SK-N-SH (cell line): ENCODE measurements at regions not wholly inside any gene's neighbourhood (a gene's known extent, or its start where the extent isn't known, plus 50 kb on each side); places are given as distances from the start of the nearest gene placed in this dataset.

ENCODE experiments used
- CTCF ChIA-PET: fragments of 300-600, 350-600 bp; formaldehyde crosslinking; extraction: SDS; loops from one replicate; lab custom pipeline; 2021; lab: Yijun Ruan, JAX
- POLR2A ChIA-PET: fragments of 350-600 bp; sonication (Branson Sonifier 250); formaldehyde crosslinking; extraction: SDS; loops from one replicate; lab custom pipeline; 2020; ENCODE audit warnings: antibody characterized with exemption, inconsistent platforms; lab: Yijun Ruan, JAX
- DNase-seq: peaks from one replicate; pipeline ENCODE4 v3.0.0; 2012
- H2AFZ ChIP-seq: fragments of 200-600 bp; sonication (generic); 2 replicates; pipeline ENCODE4 v1.8.1; 2016; ENCODE audit warnings: antibody characterized with exemption, mild to moderate bottlenecking, low read depth
- H3F3A ChIP-seq: fragments of 200-600 bp; sonication (generic); replicated peaks from 2 replicates; pipeline ENCODE3; 2016; ENCODE audit warnings: antibody characterized with exemption, mild to moderate bottlenecking; ENCODE audit not compliant: insufficient read depth
- H3K27ac ChIP-seq, 2 experiments: fragments of 200-500 bp in 1 of 2; fragments of 200-600 bp in 1 of 2; sonication (Bioruptor generic) in 1 of 2; sonication (generic), shearing (Covaris generic) in 1 of 2; 2 replicates each; pipeline versions ENCODE4 v1.5.1 to v1.6.1; 2014 to 2016; ENCODE audit warnings: low read depth in 2 of 2, inconsistent platforms in 1 of 2, low read length in 1 of 2, mild to moderate bottlenecking in 1 of 2, mixed read lengths in 1 of 2
- H3K27me3 ChIP-seq: fragments of 200-600 bp; sonication (generic), shearing (Covaris generic); 2 replicates; pipeline ENCODE4 v1.6.1; 2016; ENCODE audit warnings: mixed run types; ENCODE audit not compliant: insufficient read depth
- H3K36me3 ChIP-seq, 2 experiments: fragments of 200-500 bp in 1 of 2; fragments of 200-600 bp in 1 of 2; sonication (Bioruptor generic) in 1 of 2; sonication (generic) in 1 of 2; replicated peaks in 1 of 2; 2 replicates each; pipeline versions ENCODE3 to v1.5.1; 2014 to 2016; ENCODE audit warnings: low read length in 1 of 2, mild to moderate bottlenecking in 1 of 2; ENCODE audit not compliant: insufficient read depth in 2 of 2, control insufficient read depth in 1 of 2
- H3K4me1 ChIP-seq, 2 experiments: fragments of 200-500 bp in 1 of 2; fragments of 200-600 bp in 1 of 2; sonication (Bioruptor generic) in 1 of 2; sonication (generic), shearing (Covaris generic) in 1 of 2; 2 replicates each; pipeline versions ENCODE4 v1.5.1 to v1.6.1; 2014 to 2016; ENCODE audit warnings: low read depth in 1 of 2, low read length in 1 of 2, mixed run types in 1 of 2; ENCODE audit not compliant: insufficient read depth in 2 of 2, control insufficient read depth in 1 of 2
- H3K4me2 ChIP-seq: fragments of 200-600 bp; sonication (generic), shearing (Covaris generic); 2 replicates; pipeline ENCODE4 v1.6.1; 2017; ENCODE audit warnings: mixed run types
- H3K4me3 ChIP-seq, 2 experiments: fragments of 200-500 bp in 1 of 2; fragments of 200-600 bp in 1 of 2; sonication (Bioruptor generic) in 1 of 2; sonication (generic), shearing (Covaris generic) in 1 of 2; 2 replicates each; pipeline versions ENCODE4 v1.5.1 to v1.8.1; 2014 to 2016; ENCODE audit warnings: low read depth in 2 of 2, inconsistent platforms in 1 of 2, low read length in 1 of 2, mild to moderate bottlenecking in 1 of 2, mixed read lengths in 1 of 2, moderate library complexity in 1 of 2
- H3K79me2 ChIP-seq: fragments of 200-600 bp; sonication (generic); 2 replicates; pipeline ENCODE4 v1.8.1; 2017; ENCODE audit warnings: mild to moderate bottlenecking; ENCODE audit not compliant: insufficient read depth
- H3K9ac ChIP-seq: fragments of 200-600 bp; sonication (generic); 2 replicates; pipeline ENCODE4 v1.6.1; 2017; ENCODE audit warnings: mixed run types
- H3K9me2 ChIP-seq: fragments of 200-600 bp; sonication (generic); 2 replicates; pipeline ENCODE4 v1.6.1; 2017; ENCODE audit warnings: mixed run types
- H3K9me3 ChIP-seq: fragments of 200-600 bp; sonication (generic); 2 replicates; pipeline ENCODE4 v1.6.1; 2017; ENCODE audit warnings: mixed run types, mild to moderate bottlenecking, moderate library complexity
- H4K20me1 ChIP-seq: fragments of 200-600 bp; sonication (generic); 2 replicates; pipeline ENCODE4 v1.6.1; 2017; ENCODE audit warnings: mild to moderate bottlenecking, mixed run types; ENCODE audit not compliant: insufficient read depth
- ELF1 ChIP-seq: IDR thresholded peaks from 2 replicates; pipeline ENCODE4 v1.4.0; 2012
- EZH2phosphoT487 ChIP-seq: fragments of 200-600 bp; sonication (generic); IDR thresholded peaks from 2 replicates; pipeline ENCODE4 v1.6.1; 2017; ENCODE audit warnings: low read depth, mixed run types, mild to moderate bottlenecking, antibody characterized with exemption, moderate library complexity, borderline replicate concordance
- FOSL2 ChIP-seq: IDR thresholded peaks from 2 replicates; pipeline ENCODE4 v1.4.0; 2012; ENCODE audit warnings: low read depth, mild to moderate bottlenecking, moderate library complexity, borderline replicate concordance
- FOXJ3 ChIP-seq: sonication (generic); formaldehyde crosslinking; IDR thresholded peaks from 2 replicates; pipeline ENCODE4 v1.5.1; 2020; ENCODE audit warnings: mild to moderate bottlenecking, missing genetic modification reagents
- FOXM1 ChIP-seq: IDR thresholded peaks from 2 replicates; pipeline ENCODE4 v1.4.0; 2012; ENCODE audit warnings: low read depth, mild to moderate bottlenecking
- GABPA ChIP-seq: IDR thresholded peaks from 2 replicates; pipeline ENCODE4 v1.4.0; 2012; ENCODE audit warnings: low read depth, mild to moderate bottlenecking
- GATA2 ChIP-seq: sonication (generic); formaldehyde crosslinking; IDR thresholded peaks from 2 replicates; pipeline ENCODE4 v1.5.0; 2020; ENCODE audit warnings: mild to moderate bottlenecking, missing genetic modification reagents
- JUND ChIP-seq: IDR thresholded peaks from 2 replicates; pipeline ENCODE4 v1.4.0; 2012
- MEF2A ChIP-seq: IDR thresholded peaks from 2 replicates; pipeline ENCODE4 v1.4.0; 2012; ENCODE audit warnings: low read depth, borderline replicate concordance
- MXI1 ChIP-seq: IDR thresholded peaks from 2 replicates; pipeline ENCODE4 v1.6.1; 2012; ENCODE audit warnings: mild to moderate bottlenecking, low read depth, low read length, improper control_type of control experiment
- NFIC ChIP-seq: IDR thresholded peaks from 2 replicates; pipeline ENCODE4 v1.4.0; 2012; ENCODE audit warnings: borderline replicate concordance
- RAD21 ChIP-seq: IDR thresholded peaks from 2 replicates; pipeline ENCODE4 v1.6.1; 2012; ENCODE audit warnings: mild to moderate bottlenecking, low read length
- RXRA ChIP-seq: IDR thresholded peaks from 2 replicates; pipeline ENCODE4 v1.4.0; 2012; ENCODE audit warnings: low read depth, mild to moderate bottlenecking, borderline replicate concordance
- SIN3A ChIP-seq: IDR thresholded peaks from 2 replicates; pipeline ENCODE4 v1.6.1; 2012; ENCODE audit warnings: low read depth, mild to moderate bottlenecking, low read length, moderate library complexity, borderline replicate concordance
- SMC3 ChIP-seq: IDR thresholded peaks from 2 replicates; pipeline ENCODE4 v1.6.1; 2012; ENCODE audit warnings: low read depth, low read length, improper control_type of control experiment
- TAF1 ChIP-seq: IDR thresholded peaks from 2 replicates; pipeline ENCODE4 v1.6.1; 2012; ENCODE audit warnings: low read depth, mild to moderate bottlenecking, low read length, moderate library complexity, borderline replicate concordance
- TCF12 ChIP-seq: IDR thresholded peaks from 2 replicates; pipeline ENCODE4 v1.4.0; 2012
- TEAD4 ChIP-seq: IDR thresholded peaks from 2 replicates; pipeline ENCODE4 v1.4.0; 2012; ENCODE audit warnings: mild to moderate bottlenecking, borderline replicate concordance; ENCODE audit not compliant: insufficient read depth
- WGBS: methylation state at CpG from one replicate; pipeline ENCODE4 v1.1.6; 2017; ENCODE audit warnings: low lambda C conversion rate; 5-methylcytosine and 5-hydroxymethylcytosine counted together
- TF ChIP-seq, protein P1 (sequence below): fragments of 200-600 bp; sonication (generic); IDR thresholded peaks from 2 replicates; pipeline ENCODE4 v1.6.1; 2017; ENCODE audit warnings: antibody characterized with exemption, mild to moderate bottlenecking, moderate library complexity
- TF ChIP-seq, protein P2 (sequence below): IDR thresholded peaks from 2 replicates; pipeline ENCODE4 v1.4.0; 2012; ENCODE audit warnings: low read depth
- TF ChIP-seq, protein P3 (sequence below): fragments of 150-350 bp; IDR thresholded peaks from 2 replicates; pipeline ENCODE4 v1.6.1; 2016; ENCODE audit warnings: mild to moderate bottlenecking, low read depth, low read length
- TF ChIP-seq, protein P4 (sequence below): IDR thresholded peaks from 2 replicates; pipeline ENCODE4; 2012

DNA sequence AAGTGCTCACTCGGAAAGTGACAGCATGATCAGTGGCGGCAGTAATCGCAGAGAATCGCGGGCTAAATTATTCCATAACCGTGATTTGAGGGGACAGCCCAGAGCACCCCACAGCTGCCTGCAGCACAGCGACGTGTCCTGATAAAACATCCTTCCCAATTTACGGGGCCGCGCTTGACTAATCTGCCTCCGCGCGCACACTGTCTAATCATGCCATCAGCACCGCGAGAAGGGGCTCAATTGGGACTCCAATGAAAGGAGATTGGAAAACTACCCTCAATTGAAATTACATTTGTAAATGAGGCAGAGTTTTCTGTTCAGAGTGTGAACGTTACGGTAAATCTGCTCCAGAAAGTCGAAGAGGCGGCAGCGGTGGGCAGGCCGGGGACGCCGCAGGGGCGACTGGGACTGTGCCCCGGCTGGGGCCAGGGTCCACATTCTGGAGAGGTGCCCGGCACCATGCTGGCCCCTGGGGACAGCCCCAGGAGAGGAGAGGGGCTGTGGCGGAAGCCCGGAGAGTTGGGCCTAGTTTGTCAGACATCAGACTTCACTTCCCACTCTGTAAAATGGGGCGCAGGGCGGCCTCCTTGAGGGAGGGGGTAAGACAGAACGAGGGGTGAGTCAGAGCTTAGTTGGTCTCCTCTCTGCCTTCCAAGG is 107.7 kb downstream of the FAM53A start:
- Histone ChIP-seq H3K4me1 (peaks cover 0 to 11% of the 10 kb centered on the region in 2 experiments; a peak in 1 of 4 replicates), H4K20me1 (no peaks in the 10 kb centered on the region), H3K9ac (no peak overlapping the region), H3K4me3 (no peak overlapping the region), H3K36me3 (no peaks in the 10 kb centered on the region), H3K4me2 (no peak overlapping the region), H3K27ac (no peak overlapping the region), H3K9me3 (no peaks in the 10 kb centered on the region), H3K79me2 (no peaks in the 10 kb centered on the region), H2AFZ (no peak overlapping the region), H3K9me2 (no peaks in the 10 kb centered on the region), H3K27me3 (no peaks in the 10 kb centered on the region), H3F3A (peaks cover 12% of the 10 kb centered on the region)
- no peak for DNase-seq
- POLR2A ChIA-PET: no interaction called here
- TF ChIP-seq ELF1 (no peak), FOXJ3 (CRISPR knock-in tag) (no peak), NFIC (no peak), RAD21 (no peak), TEAD4 (no peak), GATA2 (CRISPR knock-in tag) (no peak), FOSL2 (no peak), FOXM1 (no peak), GABPA (no peak), EZH2phosphoT487 (no peak)
- TF ChIP-seq, protein P1, sequence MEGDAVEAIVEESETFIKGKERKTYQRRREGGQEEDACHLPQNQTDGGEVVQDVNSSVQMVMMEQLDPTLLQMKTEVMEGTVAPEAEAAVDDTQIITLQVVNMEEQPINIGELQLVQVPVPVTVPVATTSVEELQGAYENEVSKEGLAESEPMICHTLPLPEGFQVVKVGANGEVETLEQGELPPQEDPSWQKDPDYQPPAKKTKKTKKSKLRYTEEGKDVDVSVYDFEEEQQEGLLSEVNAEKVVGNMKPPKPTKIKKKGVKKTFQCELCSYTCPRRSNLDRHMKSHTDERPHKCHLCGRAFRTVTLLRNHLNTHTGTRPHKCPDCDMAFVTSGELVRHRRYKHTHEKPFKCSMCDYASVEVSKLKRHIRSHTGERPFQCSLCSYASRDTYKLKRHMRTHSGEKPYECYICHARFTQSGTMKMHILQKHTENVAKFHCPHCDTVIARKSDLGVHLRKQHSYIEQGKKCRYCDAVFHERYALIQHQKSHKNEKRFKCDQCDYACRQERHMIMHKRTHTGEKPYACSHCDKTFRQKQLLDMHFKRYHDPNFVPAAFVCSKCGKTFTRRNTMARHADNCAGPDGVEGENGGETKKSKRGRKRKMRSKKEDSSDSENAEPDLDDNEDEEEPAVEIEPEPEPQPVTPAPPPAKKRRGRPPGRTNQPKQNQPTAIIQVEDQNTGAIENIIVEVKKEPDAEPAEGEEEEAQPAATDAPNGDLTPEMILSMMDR: no peak
- TF ChIP-seq, protein P2, sequence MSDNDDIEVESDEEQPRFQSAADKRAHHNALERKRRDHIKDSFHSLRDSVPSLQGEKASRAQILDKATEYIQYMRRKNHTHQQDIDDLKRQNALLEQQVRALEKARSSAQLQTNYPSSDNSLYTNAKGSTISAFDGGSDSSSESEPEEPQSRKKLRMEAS: no peak
- CTCF ChIA-PET: interaction anchor here (0.5 to 1.1 kb wide), 3 partner anchors 13 to 68 kb away, joined by 3 read pairs; no protein-coding TSS in a partner anchor
- WGBS: 67% methylated on average over 26 of the region's 32 CpGs

DNA sequence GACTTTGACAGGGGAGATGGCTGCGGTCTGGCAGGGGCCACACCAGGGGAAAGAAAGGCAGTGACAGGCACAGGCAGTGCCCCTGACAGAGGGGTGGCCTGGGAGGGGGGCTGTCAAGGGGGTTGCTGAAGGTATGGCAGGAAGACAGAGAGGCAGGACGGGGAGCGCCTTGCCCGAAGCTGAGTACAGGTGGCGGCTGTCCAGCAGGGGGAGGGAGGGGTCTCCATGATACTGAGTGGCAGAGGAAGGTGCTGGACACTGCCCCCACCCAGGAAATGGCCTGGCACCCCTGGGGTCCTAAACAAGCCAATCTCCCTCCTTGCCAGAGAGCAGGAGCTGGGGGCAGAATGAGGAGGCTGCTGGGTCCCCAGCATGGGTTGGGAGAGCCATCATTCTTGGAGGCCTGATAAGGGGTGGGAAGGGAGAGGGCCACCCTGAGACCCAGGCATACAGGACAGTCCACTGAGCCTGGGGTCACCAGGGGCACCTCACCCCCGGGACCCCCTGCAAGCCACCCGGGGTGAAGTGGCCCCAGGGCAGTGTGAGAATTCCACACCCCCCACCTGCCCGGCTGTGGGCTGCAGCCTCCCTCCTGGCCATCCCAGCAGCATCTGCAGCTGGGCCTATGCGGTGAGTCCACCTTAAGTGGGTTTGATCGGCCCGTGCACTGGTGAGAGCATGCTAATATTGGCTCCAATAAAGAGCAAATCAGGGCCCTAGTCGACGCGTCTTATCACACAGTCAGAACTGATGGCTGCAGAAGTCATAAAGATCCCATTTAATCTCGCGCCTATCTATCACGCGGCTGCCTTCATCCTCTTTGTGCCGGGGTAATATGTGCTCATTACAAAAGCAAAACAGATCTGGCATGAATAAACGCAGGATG is 108.5 kb downstream of the FAM53A start:
- no peaks in the 10 kb centered on the region for H3K79me2 ChIP-seq
- TF ChIP-seq SIN3A (no peak), RXRA (no peak), TAF1 (no peak), NFIC (no peak), MXI1 (no peak), SMC3 (no peak), TCF12 (no peak), MEF2A (no peak), TEAD4 (no peak), JUND (no peak), GATA2 (CRISPR knock-in tag) (no peak)
- TF ChIP-seq, protein P3, sequence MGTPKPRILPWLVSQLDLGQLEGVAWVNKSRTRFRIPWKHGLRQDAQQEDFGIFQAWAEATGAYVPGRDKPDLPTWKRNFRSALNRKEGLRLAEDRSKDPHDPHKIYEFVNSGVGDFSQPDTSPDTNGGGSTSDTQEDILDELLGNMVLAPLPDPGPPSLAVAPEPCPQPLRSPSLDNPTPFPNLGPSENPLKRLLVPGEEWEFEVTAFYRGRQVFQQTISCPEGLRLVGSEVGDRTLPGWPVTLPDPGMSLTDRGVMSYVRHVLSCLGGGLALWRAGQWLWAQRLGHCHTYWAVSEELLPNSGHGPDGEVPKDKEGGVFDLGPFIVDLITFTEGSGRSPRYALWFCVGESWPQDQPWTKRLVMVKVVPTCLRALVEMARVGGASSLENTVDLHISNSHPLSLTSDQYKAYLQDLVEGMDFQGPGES: no peak
- TF ChIP-seq, protein P4, sequence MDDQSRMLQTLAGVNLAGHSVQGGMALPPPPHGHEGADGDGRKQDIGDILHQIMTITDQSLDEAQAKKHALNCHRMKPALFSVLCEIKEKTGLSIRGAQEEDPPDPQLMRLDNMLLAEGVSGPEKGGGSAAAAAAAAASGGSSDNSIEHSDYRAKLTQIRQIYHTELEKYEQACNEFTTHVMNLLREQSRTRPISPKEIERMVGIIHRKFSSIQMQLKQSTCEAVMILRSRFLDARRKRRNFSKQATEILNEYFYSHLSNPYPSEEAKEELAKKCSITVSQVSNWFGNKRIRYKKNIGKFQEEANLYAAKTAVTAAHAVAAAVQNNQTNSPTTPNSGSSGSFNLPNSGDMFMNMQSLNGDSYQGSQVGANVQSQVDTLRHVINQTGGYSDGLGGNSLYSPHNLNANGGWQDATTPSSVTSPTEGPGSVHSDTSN: no peak
- TF ChIP-seq, all 33 proteins: peak for 0
- Histone ChIP-seq H3K9me3 (no peaks in the 10 kb centered on the region), H3K27me3 (no peaks in the 10 kb centered on the region), H2AFZ (no peak overlapping the region), H3K36me3 (no peaks in the 10 kb centered on the region), H3K4me3 (no peak overlapping the region), H3K9me2 (no peaks in the 10 kb centered on the region), H3K4me2 (no peak overlapping the region), H4K20me1 (no peaks in the 10 kb centered on the region), H3K27ac (no peak overlapping the region), H3F3A (peaks cover 8% of the 10 kb centered on the region), H3K9ac (no peak overlapping the region), H3K4me1 (peaks cover 0 to 11% of the 10 kb centered on the region in 2 experiments; a peak in 1 of 4 replicates)
- no peak for DNase-seq
- CTCF ChIA-PET: interaction anchor here (1.1 to 1.2 kb wide), 3 partner anchors 12 to 220 kb away, joined by 3 to 4 read pairs (median 3); no protein-coding TSS in a partner anchor
- 49% methylated on average over 13 of the region's 20 CpGs for WGBS
- POLR2A ChIA-PET: no interaction called here
